GM21381 (cell line): ENCODE measurements at regions not wholly inside any gene's neighbourhood (a gene's known extent, or its start where the extent isn't known, plus 50 kb on each side); places are given as distances from the start of the nearest gene placed in this dataset.
"Not testable (repeated sequence)": the region's sequence is repeated elsewhere in the genome, so short reads cannot be mapped to it uniquely, and the experiment has no call there.

ENCODE experiments used
- ATAC-seq: cut with Tn5 transposase; IDR thresholded peaks from one replicate; pipeline ENCODE4 v1.9.1; 2021; ENCODE audit warnings: mild to moderate bottlenecking, moderate library complexity; ENCODE audit not compliant: unreplicated experiment

DNA sequence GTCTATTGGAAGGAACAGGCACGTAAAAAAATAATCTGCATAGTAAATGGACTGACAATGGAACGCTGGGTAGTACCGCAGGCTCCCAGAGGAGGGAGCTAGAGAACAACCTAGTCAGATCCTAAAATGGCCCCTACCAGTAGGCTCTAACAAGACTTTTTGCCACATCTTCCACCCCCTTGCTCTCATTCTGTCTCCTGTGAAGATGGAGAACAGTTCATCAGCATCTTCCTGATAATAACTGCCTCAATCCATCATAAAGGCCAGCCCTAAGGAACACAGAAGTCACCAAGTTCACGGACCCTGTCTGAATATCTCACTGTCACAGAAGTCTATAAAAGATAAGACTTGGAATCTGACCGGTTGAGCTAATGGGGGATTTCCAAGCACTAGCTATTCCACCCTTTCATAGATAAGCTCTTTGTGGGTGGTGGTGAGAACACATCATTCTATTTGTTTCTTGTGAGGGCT, 133.4 kb downstream of the SLC1A3 start:
- peak; percentile 70 for ATAC-seq

DNA sequence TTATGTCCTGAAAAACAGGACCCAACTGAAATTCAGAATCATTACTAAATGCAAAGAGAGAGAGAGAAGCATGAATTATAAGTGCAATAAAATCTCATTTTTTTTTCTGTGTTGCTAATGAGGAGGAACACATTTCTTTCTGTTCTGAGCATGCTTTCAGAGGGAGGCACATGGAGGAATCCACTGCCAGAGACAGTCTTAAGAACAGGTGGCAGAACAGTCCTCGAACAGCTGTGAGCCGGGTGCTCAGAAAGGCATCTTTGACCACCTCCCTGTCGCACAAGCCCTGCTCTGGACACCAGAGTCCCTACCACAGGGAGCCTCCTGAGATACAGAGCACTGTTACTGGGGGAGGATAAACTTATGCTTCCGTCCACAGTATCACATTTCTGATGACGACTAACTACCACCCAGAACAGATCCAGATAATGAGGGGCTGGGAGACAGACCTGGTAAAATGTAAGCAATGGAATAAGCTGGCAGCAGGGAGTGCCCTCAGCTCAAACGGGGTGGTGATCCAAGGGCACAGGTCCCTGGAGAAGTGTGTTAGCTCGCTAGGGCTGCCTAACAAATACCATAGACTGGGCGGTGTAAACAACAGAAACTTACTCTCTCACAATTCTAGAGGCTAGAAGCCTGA, 134.0 kb downstream of the SLC1A3 start:
- no peak for ATAC-seq

DNA sequence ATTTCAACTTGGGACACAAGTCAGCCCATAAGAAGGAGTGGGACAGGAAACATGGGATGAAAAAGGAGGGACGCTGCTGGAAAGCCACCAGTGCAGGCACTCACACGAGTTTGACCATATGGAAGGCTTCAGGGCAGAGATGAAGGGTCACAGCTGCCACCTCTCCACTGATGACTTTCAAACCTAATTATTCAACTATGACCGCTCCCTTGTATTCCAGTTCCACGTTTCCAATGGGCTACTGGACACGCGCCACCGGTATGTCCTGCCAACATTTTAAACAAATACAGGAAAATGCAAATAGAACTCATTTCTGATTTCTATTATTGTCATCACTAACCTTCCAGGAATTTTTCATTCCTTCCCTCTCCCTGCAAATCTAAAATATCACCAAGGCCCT, 134.7 kb downstream of the SLC1A3 start:
- no peak for ATAC-seq

- ATAC-seq = no peak
These were observed 132.4 kb upstream of the NIPBL start for GRCh38 chr5:36743891-36744772.

GRCh38 chr5:36744773-36745589, 131.6 kb upstream of the NIPBL start:
- peak; percentile 75 for ATAC-seq

DNA sequence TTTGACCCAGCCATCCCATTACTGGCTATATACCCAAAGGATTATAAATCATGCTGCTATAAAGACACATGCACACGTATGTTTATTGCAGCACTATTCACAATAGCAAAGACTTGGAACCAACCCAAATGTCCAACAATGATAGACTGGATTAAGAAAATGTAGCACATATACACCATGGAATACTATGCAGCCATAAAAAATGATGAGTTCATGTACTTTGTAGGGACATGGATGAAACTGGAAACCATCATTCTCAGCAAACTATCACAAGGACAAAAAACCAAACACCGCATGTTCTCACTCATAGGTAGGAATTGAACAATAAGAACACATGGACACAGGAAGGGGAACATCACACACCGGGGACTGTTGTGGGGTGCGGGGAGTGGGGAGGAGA, 128.8 kb upstream of the NIPBL start:
- not testable (repeated sequence) for ATAC-seq

DNA sequence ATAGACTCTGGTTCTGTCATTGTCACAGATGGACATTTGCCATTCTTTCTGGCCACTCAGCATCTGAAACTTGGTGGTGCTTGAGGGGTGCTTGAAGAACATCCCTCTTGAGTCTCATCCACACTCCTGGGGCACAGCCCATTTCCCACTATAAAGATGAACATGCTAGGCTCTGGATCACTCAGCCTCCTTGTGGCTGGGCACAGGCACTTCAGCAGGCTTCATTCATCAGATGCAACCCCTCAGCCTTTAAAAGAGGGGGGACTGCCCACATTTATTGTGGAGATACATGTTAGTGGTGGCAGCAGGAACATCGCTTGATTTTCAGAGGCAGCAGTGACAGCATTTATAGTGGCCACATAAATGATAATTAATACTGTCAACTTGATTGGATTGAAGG, 124.7 kb upstream of the NIPBL start:
- ATAC-seq = no peak

DNA sequence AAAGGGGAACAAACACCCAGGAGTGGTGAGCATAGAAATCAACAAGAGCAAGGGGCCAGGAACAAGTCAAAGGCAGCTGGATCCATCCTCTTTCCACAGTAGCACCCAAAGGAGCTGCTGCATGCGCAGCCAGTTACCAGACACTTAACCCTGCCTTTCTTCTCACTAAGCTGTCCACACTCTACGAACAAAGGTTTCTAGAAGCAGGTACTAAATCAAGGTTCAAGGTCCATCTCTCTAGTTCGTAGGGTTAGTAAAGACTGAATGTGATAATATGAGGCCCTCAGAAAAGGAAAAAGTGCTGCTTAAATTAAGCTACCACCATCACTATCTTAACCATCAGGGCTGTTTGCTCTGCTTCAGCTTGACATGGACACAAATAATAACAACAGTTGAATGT, 121.2 kb upstream of the NIPBL start:
- no peak for ATAC-seq

DNA sequence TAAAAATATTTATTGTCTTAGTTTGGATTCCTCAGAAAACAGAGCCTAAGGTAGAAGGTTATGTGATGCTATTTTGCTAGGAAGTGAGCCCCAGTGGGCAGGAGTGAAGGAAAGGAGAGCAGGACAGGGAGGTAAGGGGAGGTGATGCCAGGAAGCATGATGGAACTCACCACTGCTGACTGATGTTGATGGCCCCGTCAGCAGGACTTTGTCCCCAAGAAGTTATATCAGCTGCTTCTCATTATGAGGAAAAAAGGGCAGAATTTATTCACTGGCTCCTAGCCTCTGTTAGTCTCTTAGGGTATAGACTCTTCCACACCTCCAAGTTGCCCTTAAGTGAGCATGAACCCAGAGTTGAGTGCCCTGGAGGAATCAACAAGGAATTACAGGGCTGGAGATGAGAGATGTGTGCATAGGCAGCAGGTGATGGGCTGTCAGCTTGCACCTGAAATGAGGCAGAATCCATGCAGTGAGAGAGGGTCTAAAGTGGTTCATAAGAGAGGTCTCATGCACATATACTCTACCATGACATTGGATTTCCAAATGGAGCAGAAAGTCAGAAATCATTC, 120.6 kb upstream of the NIPBL start:
- no peak for ATAC-seq

DNA sequence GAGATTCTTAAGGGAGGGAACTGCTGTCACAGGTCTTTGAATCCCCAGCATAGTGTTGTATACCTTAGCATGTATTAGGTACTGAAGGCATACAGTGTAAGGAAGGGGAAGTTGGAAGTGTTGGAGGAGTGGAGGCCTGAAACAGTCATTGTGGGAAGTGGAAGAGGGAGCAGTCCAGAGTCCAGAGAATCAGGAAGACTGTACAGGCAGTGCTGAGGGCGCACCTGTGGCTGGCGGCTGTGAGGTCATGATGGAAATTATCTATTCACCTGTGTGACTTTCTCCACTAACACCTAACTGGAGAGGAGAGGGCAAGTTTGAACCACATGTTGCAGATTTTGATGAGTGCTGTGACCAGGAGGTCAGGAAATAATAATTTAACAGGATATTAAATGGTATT, 119.7 kb upstream of the NIPBL start:
- no peak for ATAC-seq

DNA sequence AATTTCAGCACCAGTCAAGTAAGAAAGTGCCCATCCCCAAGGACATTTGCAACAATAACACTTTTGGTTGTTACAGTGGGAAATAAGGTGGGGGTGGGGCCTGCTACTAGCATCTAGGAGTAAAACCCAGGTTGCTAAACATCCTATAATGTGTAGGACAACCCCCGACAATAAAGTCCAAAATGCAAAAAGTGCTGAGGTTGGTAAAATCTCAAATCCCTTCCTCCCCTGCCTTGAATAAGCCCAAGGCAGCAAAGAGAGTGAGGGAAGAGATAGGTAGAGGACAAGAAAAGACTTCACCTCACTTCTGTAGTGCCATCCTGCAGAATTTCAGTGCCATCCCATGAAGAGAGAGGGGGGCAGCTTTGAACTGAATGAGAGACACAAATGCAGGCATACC, 117.5 kb upstream of the NIPBL start:
- ATAC-seq = no peak

DNA sequence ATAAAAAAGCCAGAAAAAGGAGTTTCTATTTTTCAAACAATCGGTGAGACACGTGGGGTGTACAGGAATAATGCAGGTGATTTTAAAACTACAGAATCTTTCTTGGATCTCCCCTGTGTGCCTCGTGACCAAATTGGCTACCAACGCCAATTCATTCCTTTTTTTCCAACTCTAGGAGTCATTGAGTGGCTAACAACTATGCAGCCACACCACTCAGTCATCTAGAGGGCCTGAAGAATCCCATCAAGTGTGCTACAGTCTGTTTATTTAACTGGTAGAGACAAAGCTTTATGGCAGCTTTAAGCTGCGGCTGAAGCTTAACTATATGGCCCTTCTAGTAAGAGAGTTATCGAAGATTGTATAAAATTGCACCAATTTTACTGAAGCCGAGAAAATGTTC, 113.1 kb upstream of the NIPBL start:
- no peak for ATAC-seq

GRCh38 chr5:36765876-36766275, 110.7 kb upstream of the NIPBL start:
- no peak for ATAC-seq

DNA sequence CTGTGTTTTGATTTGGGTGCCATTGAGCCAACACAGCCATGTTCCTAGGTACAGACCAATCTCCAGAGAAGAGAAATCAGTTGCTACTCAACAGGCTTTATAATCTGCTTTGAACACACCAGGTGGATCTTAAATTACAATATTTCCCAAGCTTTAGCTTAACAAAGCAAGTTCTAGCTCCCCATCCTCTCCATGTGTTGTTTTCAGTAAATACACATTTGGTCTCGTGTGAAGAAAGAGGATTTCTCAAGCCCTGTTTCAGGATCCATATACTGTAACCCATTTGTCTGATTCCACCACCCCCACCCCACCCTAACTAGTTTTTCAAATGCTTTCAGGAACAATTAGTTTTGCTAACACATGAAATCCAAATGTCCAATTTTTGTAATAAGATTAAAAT, 109.6 kb upstream of the NIPBL start:
- no peak for ATAC-seq

- no peak for ATAC-seq
These were observed 108.1 kb upstream of the NIPBL start for GRCh38 chr5:36768450-36768849.

DNA sequence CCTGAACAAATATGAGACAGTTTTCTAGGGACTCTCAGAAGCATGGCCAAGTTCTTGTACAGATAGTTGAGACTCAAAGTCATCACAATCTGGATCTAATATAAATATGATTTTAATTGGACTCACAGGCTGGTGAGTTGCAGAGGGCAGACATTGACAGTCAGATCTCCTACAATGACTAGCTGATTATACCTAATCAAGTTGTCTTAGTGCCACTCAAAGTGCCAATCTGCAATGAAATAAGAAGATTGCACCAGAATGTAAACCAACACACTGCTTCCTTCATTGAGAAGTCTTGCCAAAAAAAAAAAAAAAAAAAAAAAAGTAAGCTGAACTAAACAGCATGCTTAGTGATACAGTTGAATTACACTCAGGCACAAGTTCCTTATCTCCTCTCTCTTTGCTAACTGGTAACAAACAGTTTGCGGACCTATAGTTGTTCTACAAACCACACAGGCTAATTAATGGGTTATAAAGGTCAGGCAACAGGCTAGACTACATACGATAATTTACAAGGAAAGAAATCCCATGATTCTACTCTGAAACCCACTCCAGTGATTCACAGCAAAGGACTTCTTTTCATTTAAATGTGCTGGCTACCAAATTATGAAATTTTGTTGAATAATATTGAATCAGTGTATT, 107.3 kb upstream of the NIPBL start:
- no peak for ATAC-seq

- ATAC-seq = no peak
These were observed 106.4 kb upstream of the NIPBL start for GRCh38 chr5:36770125-36770524.

DNA sequence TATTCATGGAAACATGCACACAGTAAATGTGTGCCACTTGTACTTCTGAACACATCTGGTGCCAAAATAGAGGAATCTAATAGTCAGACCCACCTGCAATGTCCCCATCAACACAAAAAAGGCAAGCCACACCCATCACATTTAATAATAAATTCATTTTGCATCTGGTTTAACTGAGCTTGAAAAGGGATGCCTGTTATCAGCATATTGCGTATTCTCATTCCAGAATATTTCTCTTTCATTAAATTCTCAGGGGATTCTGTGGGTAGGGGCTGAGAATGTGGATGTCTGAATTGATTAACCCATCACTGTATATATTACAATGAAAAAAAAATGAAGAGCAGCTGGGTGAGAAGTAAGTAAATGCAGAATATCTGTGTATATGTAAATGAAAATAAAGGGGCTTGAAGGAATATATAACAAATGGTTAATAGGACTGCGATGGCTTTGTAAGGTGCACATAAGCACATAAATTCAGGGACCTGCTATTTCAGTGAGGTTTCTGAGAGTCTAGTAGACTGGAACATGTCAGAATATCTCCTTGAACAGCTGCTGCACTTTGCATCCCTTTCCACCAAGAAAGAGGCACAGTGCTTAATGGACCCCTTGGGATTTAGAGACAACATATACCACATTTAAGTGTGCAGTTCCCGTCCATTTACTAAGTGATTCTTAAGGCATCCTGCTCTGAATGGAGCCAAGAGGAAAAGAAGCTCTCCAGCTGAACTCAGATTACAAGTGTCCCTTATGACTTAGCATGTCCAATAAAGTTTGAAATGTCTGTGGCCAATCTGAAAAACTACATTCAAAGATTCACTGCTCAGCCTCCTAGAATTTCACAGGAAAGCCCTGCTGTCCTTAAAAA, 104.1 kb upstream of the NIPBL start:
- ATAC-seq = no peak

DNA sequence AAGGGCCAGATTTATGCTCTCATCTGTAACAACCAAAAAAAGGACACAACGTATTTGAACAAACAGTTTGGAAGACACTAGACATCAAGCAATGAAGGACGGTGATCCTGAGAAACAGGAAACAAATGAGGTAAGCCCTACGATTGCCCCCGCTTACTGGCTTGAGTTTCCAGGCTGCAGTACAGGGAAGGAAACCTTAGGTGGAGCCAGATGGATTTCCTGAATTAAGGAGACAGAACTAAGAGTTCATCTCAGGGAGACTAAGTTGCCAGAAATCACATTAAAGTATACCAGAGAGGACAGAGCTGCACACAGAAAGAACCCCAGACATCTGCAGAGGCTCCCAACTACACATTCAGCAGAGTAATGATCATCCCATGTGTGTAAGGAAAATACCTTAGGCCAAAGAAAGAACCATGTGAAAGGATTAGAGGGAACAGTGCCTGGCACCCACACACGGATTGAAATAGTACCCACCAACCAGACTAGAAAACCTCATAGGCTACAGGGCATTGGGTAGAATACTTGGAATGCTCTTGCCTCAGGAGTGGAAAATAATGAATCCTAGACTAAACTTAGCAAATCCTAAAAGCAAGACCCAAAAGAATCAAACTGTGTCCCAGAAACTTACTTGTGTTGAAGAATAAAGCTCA, 99.3 kb upstream of the NIPBL start:
- no peak for ATAC-seq
